Fibroblast of peridontal ligament (primary cell): ENCODE measurements at regions not wholly inside any gene's neighbourhood (a gene's known extent, or its start where the extent isn't known, plus 50 kb on each side); places are given as distances from the start of the nearest gene placed in this dataset.

Source experiments
- DNase-seq: peaks from one replicate; pipeline ENCODE4 v3.0.0-alpha.2; 2010; ENCODE audit errors: extremely low read depth

- DNase-seq = no peak
Observed at GRCh38 chr12:91542666-91543065, 360.0 kb upstream of the DCN start.

DNA sequence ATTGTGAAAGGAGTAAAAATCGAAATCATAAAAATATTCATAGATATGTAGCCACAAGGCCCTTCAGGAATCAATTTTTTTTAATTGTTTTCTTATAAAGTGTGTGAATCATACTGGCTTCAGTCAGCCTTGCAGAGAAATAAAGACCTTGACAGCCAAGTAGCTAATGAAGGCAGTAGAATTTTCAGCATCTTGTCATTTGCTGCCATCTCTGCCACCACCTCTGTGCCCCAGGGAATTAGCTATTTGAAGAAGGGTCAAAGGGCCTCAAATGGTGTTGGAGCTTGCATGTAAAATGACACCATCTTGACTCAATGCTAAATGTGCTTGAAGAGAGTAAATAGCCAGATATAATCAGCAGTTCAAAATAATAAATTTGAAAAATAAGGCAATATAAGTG, 359.4 kb upstream of the DCN start:
- DNase-seq = no peak

DNA sequence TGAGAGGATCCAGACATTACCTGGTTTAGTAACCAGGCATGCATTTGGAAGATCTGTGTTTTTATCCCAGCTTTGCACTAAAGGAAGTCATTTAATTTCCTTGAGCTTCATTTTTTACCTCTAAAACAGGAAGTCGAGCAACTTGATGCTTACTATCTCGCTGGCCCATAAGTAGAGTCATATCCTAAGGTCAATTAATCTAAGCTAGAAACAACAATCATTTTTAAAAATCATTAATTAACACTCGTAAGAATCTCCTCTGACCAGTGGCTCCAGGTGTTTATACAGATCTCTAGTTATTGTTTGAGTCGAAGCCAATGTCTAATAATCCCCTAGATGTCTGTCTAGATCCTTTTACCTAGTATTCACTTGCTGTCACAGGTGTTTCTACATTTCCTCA, 355.8 kb upstream of the DCN start:
- DNase-seq = no peak

- no peak for DNase-seq
Observed at GRCh38 chr12:91533366-91533765, 350.7 kb upstream of the DCN start.

DNA sequence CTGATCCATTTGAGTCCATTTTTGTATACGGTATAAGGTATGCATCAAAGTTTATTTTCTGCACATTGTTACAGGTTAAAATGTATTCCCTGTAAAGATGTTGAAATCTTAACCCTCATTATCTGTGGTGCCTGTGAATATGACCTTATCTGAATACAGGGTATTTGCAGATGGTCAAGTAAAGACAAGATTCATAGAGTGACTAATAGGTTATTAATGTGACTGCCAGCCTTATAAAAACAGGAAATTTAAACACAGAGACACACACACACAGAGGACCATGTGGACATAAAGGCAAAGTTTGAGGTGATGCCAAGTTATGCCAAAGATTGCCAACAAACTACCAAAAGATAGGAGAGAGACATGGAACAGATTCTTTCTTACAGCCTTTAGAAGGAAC, 347.2 kb upstream of the DCN start:
- DNase-seq = no peak

- no peak for DNase-seq
Observed at GRCh38 chr12:91523831-91524230, 341.2 kb upstream of the DCN start.

DNA sequence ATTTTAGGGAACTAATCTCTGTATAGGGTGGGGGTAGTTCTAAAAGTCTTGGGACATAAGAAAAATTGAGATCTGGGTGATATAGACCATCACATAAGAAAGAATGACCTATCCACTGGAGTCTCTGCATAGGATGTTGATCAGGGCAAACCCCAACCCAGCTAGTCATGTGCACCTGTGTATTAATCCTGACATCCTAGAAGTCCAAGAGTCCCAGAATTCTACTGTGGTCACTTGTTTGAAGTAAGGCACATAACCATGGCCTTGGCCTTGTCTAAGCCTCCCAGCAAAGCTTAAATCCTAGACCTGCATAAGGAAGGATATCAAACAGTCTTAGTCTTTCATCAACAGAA, 334.1 kb upstream of the DCN start:
- no peak for DNase-seq

- no peak for DNase-seq
Observed at GRCh38 chr12:91515944-91516694, 333.5 kb upstream of the DCN start.

- peak; percentile 1 for DNase-seq
Observed at GRCh38 chr12:91513313-91513712, 330.7 kb upstream of the DCN start.

DNA sequence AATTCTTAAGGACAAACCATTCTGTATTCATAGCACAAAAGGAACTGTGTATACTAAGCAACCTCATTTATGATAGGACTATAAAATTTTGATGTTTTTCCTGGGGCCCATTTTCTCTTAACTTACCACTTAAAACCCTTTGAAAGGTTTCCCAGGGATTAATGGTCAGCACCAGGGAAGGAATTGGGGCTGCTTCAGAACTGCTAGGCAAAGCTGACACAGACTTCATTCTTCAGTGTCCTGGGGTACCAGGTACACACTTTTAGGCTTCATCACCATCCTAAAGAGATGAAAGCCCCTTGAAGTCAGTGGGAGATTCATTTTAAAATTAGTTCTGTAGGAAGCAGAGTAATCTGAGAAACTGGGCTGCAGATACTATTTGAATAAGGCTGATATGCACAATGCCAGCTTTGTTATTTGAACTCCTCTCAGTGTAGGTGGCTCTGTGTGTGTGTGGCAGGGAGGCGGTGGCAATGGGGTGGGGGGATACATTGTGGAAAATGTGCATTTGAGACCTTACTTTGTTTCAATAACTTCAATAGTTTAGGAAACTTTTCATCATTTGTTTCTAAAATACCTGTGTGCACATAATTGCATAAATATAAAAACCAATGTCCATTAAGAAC, 329.3 kb upstream of the DCN start:
- DNase-seq = no peak

GRCh38 chr12:91507754-91508153, 325.1 kb upstream of the DCN start:
- DNase-seq = peak; percentile 2

DNA sequence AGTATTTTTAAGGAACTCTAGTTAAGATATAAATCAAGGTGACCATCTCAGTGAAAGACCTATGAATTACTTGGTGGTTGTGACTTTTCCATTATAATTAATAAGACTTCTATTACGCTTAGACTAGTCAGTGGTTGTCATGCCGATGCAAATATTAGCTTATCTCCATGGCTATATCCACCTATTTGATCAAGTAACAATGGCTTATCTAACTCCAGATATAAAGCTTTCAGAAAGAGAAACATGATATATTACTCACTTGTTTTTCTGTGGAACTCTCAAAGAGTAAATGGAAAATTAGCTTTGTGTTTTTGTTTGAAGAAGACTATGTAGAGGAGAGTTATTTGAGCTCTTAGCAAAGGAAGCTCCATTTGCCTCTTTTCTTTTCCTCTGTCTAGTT, 323.8 kb upstream of the DCN start:
- DNase-seq = no peak

- peak; percentile 7 for DNase-seq
Observed at GRCh38 chr12:91505006-91505405, 322.4 kb upstream of the DCN start.

- no peak for DNase-seq
Observed at GRCh38 chr12:91502208-91502607, 319.6 kb upstream of the DCN start.

- DNase-seq = no peak
Observed at GRCh38 chr12:91496337-91496736, 313.7 kb upstream of the DCN start.

DNA sequence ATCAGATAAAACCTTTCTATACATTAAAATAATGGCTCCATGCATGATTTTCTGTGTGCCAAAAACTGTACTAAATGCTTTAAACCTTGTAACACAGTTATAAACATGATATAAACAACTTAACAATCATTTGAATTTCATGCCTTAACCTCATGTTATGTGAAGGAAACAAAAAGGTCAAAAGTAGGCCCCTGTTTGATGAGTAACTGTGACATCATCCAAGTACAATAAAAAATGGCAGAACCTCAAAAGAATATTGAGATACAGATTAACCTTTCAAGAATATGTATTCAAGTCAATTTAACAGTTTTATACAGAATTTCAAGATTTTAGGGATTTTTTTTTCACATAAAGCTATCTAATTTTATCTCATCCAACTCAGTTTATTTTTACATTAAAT, 310.7 kb upstream of the DCN start:
- peak; percentile 5 for DNase-seq

- no peak for DNase-seq
Observed at GRCh38 chr12:91492648-91493047, 310.0 kb upstream of the DCN start.

DNA sequence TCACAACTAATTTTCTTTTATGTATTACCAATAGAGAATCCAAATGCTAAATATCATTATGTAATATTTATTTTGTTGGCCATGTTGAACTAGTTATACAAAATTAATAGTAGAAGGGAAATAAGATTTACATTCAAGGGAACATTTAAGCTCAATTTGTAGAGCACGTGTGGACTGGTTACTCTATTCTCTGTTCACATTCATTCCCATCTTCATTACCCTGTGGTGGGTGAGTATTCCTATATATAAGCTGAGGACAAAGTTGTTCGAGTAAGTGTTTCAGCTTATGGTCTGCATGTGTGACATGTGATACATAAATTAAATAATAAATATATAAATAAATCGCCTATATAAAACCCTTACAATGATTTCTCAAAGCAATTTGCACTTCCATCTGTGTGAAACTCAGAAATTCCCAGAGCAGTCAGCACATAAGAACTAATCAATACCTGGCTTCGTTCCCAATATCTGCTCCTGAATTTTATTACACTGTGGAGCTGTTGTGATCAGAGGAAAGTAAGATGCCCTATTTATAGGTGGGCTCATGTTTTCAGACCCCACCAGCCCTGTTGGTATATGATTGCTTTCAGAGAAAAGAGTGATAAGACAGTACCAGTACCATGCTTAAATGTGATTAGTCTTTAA, 308.2 kb upstream of the DCN start:
- no peak for DNase-seq

DNA sequence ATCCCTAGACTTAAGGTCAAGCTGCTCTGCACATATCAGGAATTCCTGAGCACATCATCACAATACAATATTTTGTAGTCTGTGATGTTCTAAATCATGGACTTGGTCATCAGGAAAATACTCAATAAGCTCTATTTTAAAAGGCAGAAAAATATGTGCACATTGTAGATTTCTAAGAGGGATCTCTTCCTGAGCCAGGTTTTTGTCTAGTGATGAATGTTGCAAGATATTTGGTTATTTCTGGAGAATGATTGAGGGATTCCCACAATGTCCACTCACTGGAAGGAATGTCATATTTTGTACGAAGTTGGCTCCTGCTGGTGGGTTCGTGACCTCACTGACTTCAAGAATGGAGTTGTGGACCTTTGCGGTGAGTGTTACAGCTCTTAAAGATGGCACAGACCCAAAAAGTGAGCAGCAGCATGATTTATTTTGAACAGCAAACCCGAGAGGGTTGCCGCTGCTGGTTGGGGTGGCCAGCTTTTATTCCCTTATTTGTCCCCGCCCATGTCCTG, 300.9 kb upstream of the DCN start:
- no peak for DNase-seq

- no peak for DNase-seq
Observed at GRCh38 chr12:91482231-91482630, 299.6 kb upstream of the DCN start.

- DNase-seq = no peak
Observed at GRCh38 chr12:91478500-91478899, 295.9 kb upstream of the DCN start.

DNA sequence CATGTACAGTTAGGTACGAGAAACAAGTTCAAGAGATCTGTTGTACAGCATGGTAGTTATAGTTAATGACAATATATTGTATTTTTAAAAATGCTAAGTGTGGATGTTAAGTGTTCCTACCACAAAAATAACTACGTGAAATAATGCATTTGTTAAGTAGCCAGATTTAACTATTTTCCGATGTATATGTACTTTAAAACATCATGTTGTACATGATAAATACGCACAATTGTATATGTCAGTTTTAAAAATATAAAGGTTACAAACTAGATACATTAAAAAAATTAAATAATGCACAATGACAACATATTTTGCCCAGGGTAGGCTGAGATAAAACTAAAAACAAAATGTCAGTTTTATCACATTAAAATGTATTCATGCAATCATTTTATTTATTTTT, 285.1 kb upstream of the DCN start:
- no peak for DNase-seq

DNA sequence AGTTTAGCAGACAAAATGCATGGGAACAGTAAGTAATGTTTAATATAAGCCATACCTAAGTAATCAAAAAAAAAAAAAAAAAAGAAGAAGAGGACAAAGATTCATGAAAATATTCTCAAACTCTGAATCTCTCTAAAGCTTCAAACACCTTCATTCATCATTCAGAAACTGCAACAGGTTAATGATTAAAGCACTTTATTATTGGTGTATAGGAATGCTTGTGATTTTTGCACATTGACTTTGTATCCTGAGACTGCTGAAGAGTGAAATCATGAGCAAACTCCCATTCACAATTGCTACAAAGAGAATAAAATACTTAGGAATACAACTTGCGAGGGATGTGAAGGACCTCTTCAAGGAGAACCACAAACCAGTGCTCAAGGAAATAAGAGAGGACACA, 278.4 kb upstream of the DCN start:
- no peak for DNase-seq
